ENCODE measurements at regions not wholly inside any gene's neighbourhood (a gene's known extent, or its start where the extent isn't known, plus 50 kb on each side); places are given as distances from the start of the nearest gene placed in this dataset.

GRCh38 chr2:221802089-221802488 is 230.0 kb upstream of the EPHA4 start:
- TF ChIP-seq CTCF (IDR thresholded peaks at IDR 0.05; ENCODE audit: low read length) (no peak), EZH2 (IDR thresholded peaks at IDR 0.05; ENCODE audit: borderline replicate concordance, low read length) (no peak)
